Neural cell (in vitro differentiated cells): ENCODE measurements at regions not wholly inside any gene's neighbourhood (a gene's known extent, or its start where the extent isn't known, plus 50 kb on each side); places are given as distances from the start of the nearest gene placed in this dataset.

Source experiments
- H2AFZ ChIP-seq: fragments of 200-600, 300-800 bp; sonication (generic), shearing (Covaris generic); 2 replicates; pipeline ENCODE4 v1.6.0; 2014; ENCODE audit warnings: low read depth, mild to moderate bottlenecking, antibody characterized with exemption, low read length, moderate library complexity
- H3F3A ChIP-seq: fragments of 200-600 bp; shearing (Covaris generic); 2 replicates; pipeline ENCODE4 v1.6.1; 2016; ENCODE audit warnings: mild to moderate bottlenecking, moderate library complexity, mixed read lengths, antibody characterized with exemption, low read length; ENCODE audit not compliant: insufficient read depth, poor library complexity, severe bottlenecking
- H3K27ac ChIP-seq: fragments of 200-600, 300-800 bp; sonication (generic), shearing (Covaris generic); 2 replicates; pipeline ENCODE4 v1.5.1; 2014; ENCODE audit warnings: mild to moderate bottlenecking, low read length, moderate library complexity
- H3K27me3 ChIP-seq: fragments of 300-800, 200-600 bp; sonication (generic), shearing (Covaris generic); 2 replicates; pipeline ENCODE4 v1.6.0; 2014; ENCODE audit warnings: mild to moderate bottlenecking, low read depth, low read length, moderate library complexity; ENCODE audit not compliant: insufficient read depth
- H3K36me3 ChIP-seq: fragments of 300-800, 200-600 bp; sonication (generic), shearing (Covaris generic); 2 replicates; pipeline ENCODE4 v1.5.1; 2014; ENCODE audit warnings: mild to moderate bottlenecking, antibody characterized with exemption, low read length, moderate library complexity; ENCODE audit not compliant: insufficient read depth
- H3K4me2 ChIP-seq: fragments of 300-800, 200-600 bp; sonication (generic), shearing (Covaris generic); 2 replicates; pipeline ENCODE4 v1.6.0; 2014; ENCODE audit warnings: mild to moderate bottlenecking, low read length
- H3K4me3 ChIP-seq: fragments of 300-800, 200-600 bp; sonication (generic), shearing (Covaris generic); 2 replicates; pipeline ENCODE4 v1.5.1; 2014; ENCODE audit warnings: mild to moderate bottlenecking, low read length, moderate library complexity
- H3K79me2 ChIP-seq: fragments of 200-600 bp; shearing (Covaris generic); replicated peaks from 2 replicates; pipeline ENCODE4 v1.6.0; 2014; ENCODE audit warnings: mild to moderate bottlenecking, low read length, moderate library complexity; ENCODE audit not compliant: insufficient read depth
- H3K9ac ChIP-seq: fragments of 300-800, 200-600 bp; sonication (generic), shearing (Covaris generic); 2 replicates; pipeline ENCODE4 v1.6.1; 2016; ENCODE audit warnings: mild to moderate bottlenecking, low read length, mixed read lengths
- H3K9me2 ChIP-seq: fragments of 200-600 bp; shearing (Covaris generic); 2 replicates; pipeline ENCODE4 v1.6.1; 2016; ENCODE audit warnings: mild to moderate bottlenecking, low read length, mixed read lengths; ENCODE audit not compliant: insufficient read depth
- H3K9me3 ChIP-seq: fragments of 200-600, 300-800 bp; sonication (generic), shearing (Covaris generic); 2 replicates; pipeline ENCODE4 v1.6.1; 2016; ENCODE audit warnings: mild to moderate bottlenecking, mixed run types, low read length, moderate library complexity, mixed read lengths
- H4K20me1 ChIP-seq: fragments of 200-600 bp; shearing (Covaris generic); 2 replicates; pipeline ENCODE4 v1.6.1; 2016; ENCODE audit warnings: mild to moderate bottlenecking, mixed run types; ENCODE audit not compliant: insufficient read depth
- CTCF ChIP-seq: fragments of 450-650 bp; IDR thresholded peaks from 2 replicates; pipeline ENCODE4 v1.5.1; 2014; ENCODE audit warnings: antibody characterized with exemption, mild to moderate bottlenecking, moderate library complexity; ENCODE audit not compliant: poor library complexity, severe bottlenecking
- EP300 ChIP-seq: fragments of 450-650 bp; conservative IDR thresholded peaks from 2 replicates; pipeline ENCODE4 v1.6.1; 2014; ENCODE audit warnings: antibody characterized with exemption, mild to moderate bottlenecking, moderate library complexity; ENCODE audit not compliant: poor library complexity, severe bottlenecking
- EZH2 ChIP-seq: fragments of 200-600, 300-800 bp; shearing (Covaris generic), sonication (generic); IDR thresholded peaks from 2 replicates; pipeline ENCODE4 v1.6.1; 2014; ENCODE audit warnings: antibody characterized with exemption, low read length, borderline replicate concordance, mild to moderate bottlenecking; ENCODE audit not compliant: insufficient read depth, poor library complexity, severe bottlenecking
- MXI1 ChIP-seq: fragments of 450-650 bp; conservative IDR thresholded peaks from 2 replicates; pipeline ENCODE4 v1.6.1; 2014; ENCODE audit warnings: antibody characterized with exemption, mild to moderate bottlenecking; ENCODE audit not compliant: poor library complexity, severe bottlenecking
- POLR2AphosphoS5 ChIP-seq: IDR thresholded peaks from 2 replicates; pipeline ENCODE4 v1.6.1; 2012
- RAD21 ChIP-seq: fragments of 450-650 bp; conservative IDR thresholded peaks from 2 replicates; pipeline ENCODE4 v1.6.1; 2014; ENCODE audit warnings: antibody characterized with exemption, mild to moderate bottlenecking, moderate library complexity
- REST ChIP-seq: IDR thresholded peaks from 2 replicates; pipeline ENCODE4 v1.6.1; 2012; ENCODE audit warnings: borderline replicate concordance
- SMC3 ChIP-seq: fragments of 450-650 bp; conservative IDR thresholded peaks from 2 replicates; pipeline ENCODE4 v1.6.1; 2014; ENCODE audit warnings: antibody characterized with exemption, mild to moderate bottlenecking, moderate library complexity; ENCODE audit not compliant: poor library complexity
- TAF1 ChIP-seq: IDR thresholded peaks from 2 replicates; pipeline ENCODE4 v1.6.1; 2012; ENCODE audit warnings: low read depth

GRCh38 chr3:106209482-106209881 lies 340.7 kb upstream of the CBLB start:
- Histone ChIP-seq H3F3A (no peaks in the 10 kb centered on the region), H3K79me2 (no peaks in the 10 kb centered on the region), H3K4me3 (no peak overlapping the region), H3K36me3 (no peaks in the 10 kb centered on the region), H2AFZ (no peak overlapping the region), H3K27ac (no peak overlapping the region), H3K9me3 (no peaks in the 10 kb centered on the region), H3K9me2 (no peaks in the 10 kb centered on the region), H3K4me2 (no peak overlapping the region), H3K9ac (no peak overlapping the region), H3K27me3 (no peaks in the 10 kb centered on the region), H4K20me1 (no peaks in the 10 kb centered on the region)
- TF ChIP-seq RAD21: no peak
- TF ChIP-seq EZH2: no peak
- TF ChIP-seq REST: no peak
- no peak for TF ChIP-seq TAF1
- no peak for TF ChIP-seq EP300
- no peak for TF ChIP-seq CTCF
- TF ChIP-seq MXI1: no peak
- no peak for TF ChIP-seq SMC3
- no peak for TF ChIP-seq POLR2AphosphoS5

- no peaks in the 10 kb centered on the region for H3K9me3 ChIP-seq
- no peak overlapping the region for H3K9ac ChIP-seq
- H3K27me3 ChIP-seq: no peaks in the 10 kb centered on the region
- H3K27ac ChIP-seq: no peak overlapping the region
- H3K36me3 ChIP-seq: no peaks in the 10 kb centered on the region
- H3F3A ChIP-seq: no peaks in the 10 kb centered on the region
- H4K20me1 ChIP-seq: no peaks in the 10 kb centered on the region
- H3K9me2 ChIP-seq: no peaks in the 10 kb centered on the region
- TF ChIP-seq TAF1 (no peak), CTCF (no peak), POLR2AphosphoS5 (no peak), SMC3 (no peak), EZH2 (no peak), RAD21 (no peak), MXI1 (no peak)
- H2AFZ ChIP-seq: no peak overlapping the region
- no peak overlapping the region for H3K4me2 ChIP-seq
- H3K4me3 ChIP-seq: no peak overlapping the region
- no peaks in the 10 kb centered on the region for H3K79me2 ChIP-seq
These were observed 342.1 kb upstream of the CBLB start for GRCh38 chr3:106210923-106211322.
